Gastroesophageal sphincter (tissue), 4 donors: ENCODE measurements at regions not wholly inside any gene's neighbourhood (a gene's known extent, or its start where the extent isn't known, plus 50 kb on each side); places are given as distances from the start of the nearest gene placed in this dataset.

Experiments
- ATAC-seq: fragments of 150-250 bp; one replicate; pipeline ENCODE4 v1.9.1; 2016; ENCODE audit warnings: mild to moderate bottlenecking, moderate library complexity
- H3K27ac ChIP-seq, 4 donors: fragments of 200-600 bp; sonication (generic) in 3 of 4; 1 replicate in 3 of 4; 2 replicates in 1 of 4; pipeline ENCODE4 v1.5.1; 2016 to 2019
- H3K27me3 ChIP-seq: fragments of 200-600 bp; sonication (generic); one replicate; pipeline ENCODE4 v1.5.1; 2019
- H3K36me3 ChIP-seq, 2 donors: fragments of 200-600 bp; sonication (generic); one replicate each; pipeline ENCODE4 v1.5.1; 2019; ENCODE audit warnings: control low read depth in 1 of 2
- H3K4me1 ChIP-seq, 3 donors: fragments of 200-600 bp; sonication (generic); 1 replicate in 2 of 3; 2 replicates in 1 of 3; pipeline ENCODE4 v1.5.1; 2016 to 2019; ENCODE audit warnings: control low read depth in 2 of 3
- H3K4me3 ChIP-seq, 2 donors: fragments of 200-600 bp; sonication (generic); one replicate each; pipeline ENCODE4 v1.5.1; 2019; ENCODE audit warnings: mild to moderate bottlenecking in 1 of 2, moderate library complexity in 1 of 2
- H3K9me3 ChIP-seq, 3 donors: fragments of 200-600 bp; sonication (generic); one replicate each; pipeline ENCODE4 v1.5.1; 2017 to 2019; ENCODE audit warnings: control low read depth in 2 of 3
- EP300 ChIP-seq: sonication (generic); formaldehyde crosslinking; IDR thresholded peaks from one replicate; pipeline ENCODE4 v1.6.1; 2017; ENCODE audit warnings: antibody characterized with exemption, mild to moderate bottlenecking
- POLR2A ChIP-seq, 2 donors: fragments of 450-650 bp; IDR thresholded peaks; one replicate each; pipeline ENCODE4 v1.6.1; 2017; ENCODE audit warnings: antibody characterized with exemption in 2 of 2, mild to moderate bottlenecking in 2 of 2, moderate library complexity in 1 of 2
- POLR2AphosphoS5 ChIP-seq: sonication (generic); formaldehyde crosslinking; IDR thresholded peaks from one replicate; pipeline ENCODE4 v1.6.1; 2017; ENCODE audit warnings: antibody characterized with exemption
- WGBS, 2 donors: methylation state at CpG; one replicate each; pipeline ENCODE4 v1.1.5; 2018; ENCODE audit warnings: low coverage in 1 of 2; 5-methylcytosine and 5-hydroxymethylcytosine counted together
- TF ChIP-seq, protein P1 (sequence below), 4 experiments: fragments of 200-600 bp in 2 of 4; fragments of 450-650 bp in 2 of 4; sonication (generic) in 1 of 4; IDR thresholded peaks; one replicate each; pipeline ENCODE4 v1.5.1; 2017 to 2019; ENCODE audit warnings: antibody characterized with exemption in 4 of 4, mild to moderate bottlenecking in 2 of 4, moderate library complexity in 2 of 4

DNA sequence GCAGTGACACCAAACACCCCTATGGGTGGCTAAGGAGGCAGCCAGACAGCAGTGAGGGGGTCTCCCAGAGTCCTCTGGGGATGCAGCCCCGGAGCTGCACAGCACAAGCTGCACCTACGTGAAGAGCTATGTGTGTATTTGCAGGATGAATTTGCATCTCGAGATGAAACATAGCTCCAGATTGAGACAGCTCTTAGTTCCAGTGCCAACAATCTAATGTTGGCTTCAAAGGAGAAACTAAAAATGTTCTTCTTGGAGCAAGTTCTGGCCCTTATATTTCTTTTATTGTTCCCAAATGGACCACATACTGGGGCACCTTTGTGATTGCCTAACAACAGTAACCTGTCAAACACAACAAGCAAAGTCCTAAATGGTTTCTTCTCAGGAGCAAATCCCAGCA is 233.9 kb downstream of the SLC4A3 start:
- peaks cover 20% of the 10 kb centered on the region for H3K27me3 ChIP-seq
- H3K4me3 ChIP-seq: no peak overlapping the region
- WGBS, 2 donors: 49 to 53% methylated on average over 3 of the region's 3 CpGs
- no peak for ATAC-seq
- no peaks in the 10 kb centered on the region for H3K9me3 ChIP-seq
- H3K27ac ChIP-seq: no peak overlapping the region
- TF ChIP-seq POLR2A (IDR thresholded peaks at IDR 0.05): no peak
- TF ChIP-seq EP300: no peak
- TF ChIP-seq POLR2AphosphoS5: no peak
- TF ChIP-seq, protein P1, sequence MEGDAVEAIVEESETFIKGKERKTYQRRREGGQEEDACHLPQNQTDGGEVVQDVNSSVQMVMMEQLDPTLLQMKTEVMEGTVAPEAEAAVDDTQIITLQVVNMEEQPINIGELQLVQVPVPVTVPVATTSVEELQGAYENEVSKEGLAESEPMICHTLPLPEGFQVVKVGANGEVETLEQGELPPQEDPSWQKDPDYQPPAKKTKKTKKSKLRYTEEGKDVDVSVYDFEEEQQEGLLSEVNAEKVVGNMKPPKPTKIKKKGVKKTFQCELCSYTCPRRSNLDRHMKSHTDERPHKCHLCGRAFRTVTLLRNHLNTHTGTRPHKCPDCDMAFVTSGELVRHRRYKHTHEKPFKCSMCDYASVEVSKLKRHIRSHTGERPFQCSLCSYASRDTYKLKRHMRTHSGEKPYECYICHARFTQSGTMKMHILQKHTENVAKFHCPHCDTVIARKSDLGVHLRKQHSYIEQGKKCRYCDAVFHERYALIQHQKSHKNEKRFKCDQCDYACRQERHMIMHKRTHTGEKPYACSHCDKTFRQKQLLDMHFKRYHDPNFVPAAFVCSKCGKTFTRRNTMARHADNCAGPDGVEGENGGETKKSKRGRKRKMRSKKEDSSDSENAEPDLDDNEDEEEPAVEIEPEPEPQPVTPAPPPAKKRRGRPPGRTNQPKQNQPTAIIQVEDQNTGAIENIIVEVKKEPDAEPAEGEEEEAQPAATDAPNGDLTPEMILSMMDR (IDR thresholded peaks at IDR 0.05): no peak
- no peaks in the 10 kb centered on the region for H3K36me3 ChIP-seq
- H3K4me1 ChIP-seq: no peaks in the 10 kb centered on the region

GRCh38 chr2:219864154-219864553 is 236.7 kb downstream of the SLC4A3 start:
- no peaks in the 10 kb centered on the region for H3K4me1 ChIP-seq
- no peak for ATAC-seq

DNA sequence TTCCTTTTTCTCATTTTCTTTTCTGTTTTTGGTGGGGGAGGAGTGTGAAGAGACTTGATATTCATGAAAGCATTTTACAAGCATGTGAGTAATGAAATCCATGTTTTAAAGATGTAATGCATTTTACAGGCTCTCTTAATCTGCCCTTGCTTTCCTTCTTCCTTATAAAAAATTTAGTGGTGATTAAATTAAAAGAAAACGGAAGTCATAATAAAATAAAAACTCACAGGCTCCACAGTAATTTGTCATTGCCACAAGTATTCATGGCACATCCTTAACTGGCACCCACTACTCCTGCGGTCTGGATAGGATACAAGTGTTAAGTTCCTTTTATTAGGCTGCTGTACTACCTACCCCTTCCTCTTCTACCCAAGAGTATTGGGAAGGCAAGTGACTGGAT is 241.2 kb downstream of the SLC4A3 start:
- no peaks in the 10 kb centered on the region for H3K36me3 ChIP-seq
- H3K27me3 ChIP-seq: no peaks in the 10 kb centered on the region
- no peak overlapping the region for H3K27ac ChIP-seq
- TF ChIP-seq EP300 (no peak), POLR2A (IDR thresholded peaks at IDR 0.05) (no peak), POLR2AphosphoS5 (no peak)
- TF ChIP-seq, protein P1 (IDR thresholded peaks at IDR 0.05): no peak
- no peak for ATAC-seq
- peaks cover 0 to 7% (median 0%) of the 10 kb centered on the region in 3 donors for H3K9me3 ChIP-seq
- no peak overlapping the region for H3K4me3 ChIP-seq
- WGBS, 2 donors: 63 to 95% methylated on average over 2 of the region's 2 CpGs
- no peaks in the 10 kb centered on the region for H3K4me1 ChIP-seq

More at GRCh38 chr2:219864154-219864553, 236.7 kb downstream of the SLC4A3 start:
- TF ChIP-seq POLR2A (IDR thresholded peaks at IDR 0.05) (no peak), POLR2AphosphoS5 (no peak), EP300 (no peak)
- TF ChIP-seq, protein P1 (IDR thresholded peaks at IDR 0.05): no peak
- no peaks in the 10 kb centered on the region for H3K27me3 ChIP-seq
- peaks cover 0 to 7% (median 0%) of the 10 kb centered on the region in 3 donors for H3K9me3 ChIP-seq
- 33 to 51% methylated on average over 1 to 2 of the region's 2 CpGs for WGBS, 2 donors
- H3K4me3 ChIP-seq: no peak overlapping the region
- H3K36me3 ChIP-seq: no peaks in the 10 kb centered on the region
- H3K27ac ChIP-seq: no peak overlapping the region

DNA sequence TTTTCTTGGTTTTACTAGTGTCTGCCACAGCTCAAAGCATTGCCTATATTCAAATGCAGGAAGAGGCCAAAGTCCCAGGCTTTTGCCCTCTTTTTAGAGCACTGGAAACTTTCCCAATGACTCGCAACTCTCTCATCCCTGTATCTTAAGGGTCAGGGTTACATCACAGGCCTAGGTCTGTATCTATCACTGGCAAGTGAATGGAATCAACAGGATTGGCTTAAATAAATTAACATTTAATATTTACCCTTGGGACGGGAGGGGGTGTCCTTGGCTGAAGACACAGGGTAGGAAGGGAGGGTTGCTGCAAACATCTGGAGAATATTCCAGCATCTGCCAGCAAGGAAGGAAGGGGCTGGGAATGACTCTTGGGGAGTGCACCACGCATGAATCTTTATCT is 242.6 kb downstream of the SLC4A3 start:
- no peak overlapping the region for H3K27ac ChIP-seq
- TF ChIP-seq EP300 (no peak), POLR2A (IDR thresholded peaks at IDR 0.05) (no peak), POLR2AphosphoS5 (no peak)
- TF ChIP-seq, protein P1 (IDR thresholded peaks at IDR 0.05): no peak
- ATAC-seq: no peak
- 54 to 86% methylated on average over 1 to 3 of the region's 3 CpGs for WGBS, 2 donors
- no peaks in the 10 kb centered on the region for H3K4me1 ChIP-seq
- H3K36me3 ChIP-seq: no peaks in the 10 kb centered on the region
- no peaks in the 10 kb centered on the region for H3K27me3 ChIP-seq
- H3K9me3 ChIP-seq: peaks cover 0 to 7% (median 0%) of the 10 kb centered on the region in 3 donors
- H3K4me3 ChIP-seq: no peak overlapping the region

- Histone ChIP-seq H3K27me3 (no peaks in the 10 kb centered on the region), H3K36me3 (no peaks in the 10 kb centered on the region), H3K4me1 (no peaks in the 10 kb centered on the region), H3K27ac (no peak overlapping the region), H3K9me3 (peaks cover 0 to 7% (median 0%) of the 10 kb centered on the region in 3 donors), H3K4me3 (no peak overlapping the region)
- ATAC-seq: no peak
- 53 to 61% methylated on average over 2 to 5 of the region's 8 CpGs for WGBS, 2 donors
- TF ChIP-seq POLR2A (IDR thresholded peaks at IDR 0.05): no peak
- TF ChIP-seq, protein P1 (IDR thresholded peaks at IDR 0.05): no peak
- no peak for TF ChIP-seq EP300
- no peak for TF ChIP-seq POLR2AphosphoS5
Observed at GRCh38 chr2:219871351-219871750, 243.9 kb downstream of the SLC4A3 start.
